ENCODE measurements at regions not wholly inside any gene's neighbourhood (a gene's known extent, or its start where the extent isn't known, plus 50 kb on each side); places are given as distances from the start of the nearest gene placed in this dataset.

DNA sequence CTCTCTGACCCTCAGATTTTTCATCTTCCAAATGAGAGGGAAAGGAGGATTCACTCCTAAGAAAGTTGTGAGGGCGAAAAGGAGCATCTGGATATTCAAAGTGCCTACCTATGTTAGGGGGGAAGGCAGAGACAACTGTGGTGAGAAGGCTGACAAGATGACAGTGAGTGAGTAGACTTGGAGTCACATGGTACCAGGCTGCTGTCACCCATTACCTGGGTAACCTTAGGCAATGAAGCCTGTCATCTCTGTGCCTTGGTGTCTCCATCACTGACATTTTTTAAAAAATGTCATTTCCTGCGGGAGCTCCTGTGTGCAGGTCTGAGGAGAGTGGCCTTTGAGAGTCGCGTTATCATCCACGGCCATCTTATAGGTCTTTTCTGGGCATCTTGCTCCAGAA, 124.0 kb downstream of the MAF start:
- TF ChIP-seq, protein P1, sequence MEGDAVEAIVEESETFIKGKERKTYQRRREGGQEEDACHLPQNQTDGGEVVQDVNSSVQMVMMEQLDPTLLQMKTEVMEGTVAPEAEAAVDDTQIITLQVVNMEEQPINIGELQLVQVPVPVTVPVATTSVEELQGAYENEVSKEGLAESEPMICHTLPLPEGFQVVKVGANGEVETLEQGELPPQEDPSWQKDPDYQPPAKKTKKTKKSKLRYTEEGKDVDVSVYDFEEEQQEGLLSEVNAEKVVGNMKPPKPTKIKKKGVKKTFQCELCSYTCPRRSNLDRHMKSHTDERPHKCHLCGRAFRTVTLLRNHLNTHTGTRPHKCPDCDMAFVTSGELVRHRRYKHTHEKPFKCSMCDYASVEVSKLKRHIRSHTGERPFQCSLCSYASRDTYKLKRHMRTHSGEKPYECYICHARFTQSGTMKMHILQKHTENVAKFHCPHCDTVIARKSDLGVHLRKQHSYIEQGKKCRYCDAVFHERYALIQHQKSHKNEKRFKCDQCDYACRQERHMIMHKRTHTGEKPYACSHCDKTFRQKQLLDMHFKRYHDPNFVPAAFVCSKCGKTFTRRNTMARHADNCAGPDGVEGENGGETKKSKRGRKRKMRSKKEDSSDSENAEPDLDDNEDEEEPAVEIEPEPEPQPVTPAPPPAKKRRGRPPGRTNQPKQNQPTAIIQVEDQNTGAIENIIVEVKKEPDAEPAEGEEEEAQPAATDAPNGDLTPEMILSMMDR (IDR thresholded peaks at IDR 0.05; ENCODE audit: low read length), result no peak
- TF ChIP-seq EZH2 (IDR thresholded peaks at IDR 0.05; ENCODE audit: borderline replicate concordance, low read length), result no peak
